Nephron progenitor cell (in vitro differentiated cells): ENCODE measurements at regions not wholly inside any gene's neighbourhood (a gene's known extent, or its start where the extent isn't known, plus 50 kb on each side); places are given as distances from the start of the nearest gene placed in this dataset.

Experiments
- DNase-seq: peaks from one replicate; pipeline ENCODE4 v3.0.0; 2021
- H3K27ac Mint-ChIP-seq: 2 replicates; pipeline ENCODE4 v1.8.0; 2021; ENCODE audit warnings: mild to moderate bottlenecking, moderate library complexity, mixed read lengths
- H3K27me3 Mint-ChIP-seq: 2 replicates; pipeline ENCODE4 v1.8.0; 2021; ENCODE audit warnings: mild to moderate bottlenecking, low read depth, mixed read lengths; ENCODE audit not compliant: poor library complexity
- H3K36me3 Mint-ChIP-seq: 2 replicates; pipeline ENCODE4 v1.8.0; 2021; ENCODE audit warnings: low read depth, mixed read lengths
- H3K4me1 Mint-ChIP-seq: 2 replicates; pipeline ENCODE4 v1.8.0; 2021; ENCODE audit warnings: mixed read lengths
- H3K4me3 Mint-ChIP-seq: 2 replicates; pipeline ENCODE4 v1.8.0; 2021; ENCODE audit warnings: mild to moderate bottlenecking, moderate library complexity, mixed read lengths
- H3K9me3 Mint-ChIP-seq: 2 replicates; pipeline ENCODE4 v1.8.0; 2021; ENCODE audit warnings: mild to moderate bottlenecking, moderate library complexity, mixed read lengths
- TF ChIP-seq, protein P1 (sequence below): fragments of 200-600 bp; sonication (generic); IDR thresholded peaks from 2 replicates; pipeline ENCODE4 v1.5.0; 2021; ENCODE audit warnings: antibody characterized with exemption

DNA sequence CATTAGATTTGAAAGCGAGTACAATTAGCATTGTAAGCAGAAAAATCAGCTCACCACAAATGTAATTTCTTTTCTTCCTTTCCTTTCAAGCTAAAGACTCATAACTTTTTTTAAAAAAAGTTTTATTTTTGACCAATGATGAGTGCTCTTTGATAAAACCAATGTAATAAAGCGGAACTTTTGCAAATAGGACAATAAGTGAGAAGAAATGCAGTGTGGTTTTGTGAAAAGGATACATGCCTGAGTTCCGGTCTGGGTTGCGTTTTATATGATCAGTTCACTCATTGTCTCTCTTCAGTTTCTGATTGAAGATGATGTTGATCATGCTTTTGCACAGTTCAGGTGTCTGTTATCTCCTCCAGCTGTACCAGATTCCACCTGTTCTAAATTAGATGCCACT lies 274.4 kb downstream of the KLF12 start:
- no peak for DNase-seq
- H3K27ac Mint-ChIP-seq, result no peak overlapping the region
- no peak overlapping the region for H3K4me3 Mint-ChIP-seq
- TF ChIP-seq, protein P1, sequence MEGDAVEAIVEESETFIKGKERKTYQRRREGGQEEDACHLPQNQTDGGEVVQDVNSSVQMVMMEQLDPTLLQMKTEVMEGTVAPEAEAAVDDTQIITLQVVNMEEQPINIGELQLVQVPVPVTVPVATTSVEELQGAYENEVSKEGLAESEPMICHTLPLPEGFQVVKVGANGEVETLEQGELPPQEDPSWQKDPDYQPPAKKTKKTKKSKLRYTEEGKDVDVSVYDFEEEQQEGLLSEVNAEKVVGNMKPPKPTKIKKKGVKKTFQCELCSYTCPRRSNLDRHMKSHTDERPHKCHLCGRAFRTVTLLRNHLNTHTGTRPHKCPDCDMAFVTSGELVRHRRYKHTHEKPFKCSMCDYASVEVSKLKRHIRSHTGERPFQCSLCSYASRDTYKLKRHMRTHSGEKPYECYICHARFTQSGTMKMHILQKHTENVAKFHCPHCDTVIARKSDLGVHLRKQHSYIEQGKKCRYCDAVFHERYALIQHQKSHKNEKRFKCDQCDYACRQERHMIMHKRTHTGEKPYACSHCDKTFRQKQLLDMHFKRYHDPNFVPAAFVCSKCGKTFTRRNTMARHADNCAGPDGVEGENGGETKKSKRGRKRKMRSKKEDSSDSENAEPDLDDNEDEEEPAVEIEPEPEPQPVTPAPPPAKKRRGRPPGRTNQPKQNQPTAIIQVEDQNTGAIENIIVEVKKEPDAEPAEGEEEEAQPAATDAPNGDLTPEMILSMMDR, result no peak
- peaks cover 5% of the 10 kb centered on the region for H3K27me3 Mint-ChIP-seq
- no peaks in the 10 kb centered on the region for H3K9me3 Mint-ChIP-seq
- H3K4me1 Mint-ChIP-seq, result no peaks in the 10 kb centered on the region
- peaks cover 14% of the 10 kb centered on the region for H3K36me3 Mint-ChIP-seq

DNA sequence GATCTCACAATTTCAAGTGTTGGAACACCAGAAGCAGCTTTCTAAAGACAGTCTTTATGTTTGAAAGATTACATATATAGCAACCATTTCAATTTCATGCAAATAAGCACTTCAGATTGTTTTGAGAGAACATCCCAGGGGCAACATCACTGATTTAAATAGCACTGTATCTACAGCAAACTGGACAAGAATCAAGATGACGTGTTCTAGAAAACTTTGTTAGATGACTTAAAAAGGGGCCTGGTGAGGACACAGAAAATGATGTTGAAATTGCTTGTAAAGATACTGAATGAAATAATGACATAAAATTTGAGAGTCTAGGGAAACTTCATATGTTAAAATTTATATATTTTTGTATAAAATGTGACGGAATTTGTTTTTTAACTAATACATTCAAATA lies 277.1 kb downstream of the KLF12 start:
- H3K4me1 Mint-ChIP-seq, result no peaks in the 10 kb centered on the region
- peaks cover 5% of the 10 kb centered on the region for H3K27me3 Mint-ChIP-seq
- TF ChIP-seq, protein P1, result no peak
- H3K27ac Mint-ChIP-seq, result no peak overlapping the region
- no peak overlapping the region for H3K4me3 Mint-ChIP-seq
- H3K36me3 Mint-ChIP-seq, result peaks cover 23% of the 10 kb centered on the region
- H3K9me3 Mint-ChIP-seq, result no peaks in the 10 kb centered on the region
- DNase-seq, result no peak

DNA sequence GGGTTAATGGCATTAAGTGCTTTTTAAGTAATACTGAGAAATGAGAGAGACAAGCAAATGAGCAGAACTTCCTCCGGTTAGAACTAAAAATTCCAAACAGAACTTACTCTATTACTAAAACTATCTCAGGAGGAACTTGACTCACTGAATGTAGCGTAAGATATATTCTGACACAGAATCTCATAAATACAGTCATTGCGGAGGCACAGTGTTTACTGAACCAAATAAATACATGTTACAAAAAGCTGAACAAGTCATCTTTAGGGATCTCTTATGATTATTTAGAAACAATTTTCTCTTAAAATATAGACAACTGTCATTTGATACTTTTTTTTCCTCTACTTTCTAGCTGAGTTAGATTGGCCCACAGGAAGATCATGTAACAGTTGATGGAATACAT lies 283.1 kb downstream of the KLF12 start:
- no peaks in the 10 kb centered on the region for H3K9me3 Mint-ChIP-seq
- no peak for DNase-seq
- peaks cover 9% of the 10 kb centered on the region for H3K4me1 Mint-ChIP-seq
- H3K4me3 Mint-ChIP-seq, result no peak overlapping the region
- H3K27me3 Mint-ChIP-seq, result peaks cover 5% of the 10 kb centered on the region
- no peak overlapping the region for H3K27ac Mint-ChIP-seq
- H3K36me3 Mint-ChIP-seq, result peaks cover 22% of the 10 kb centered on the region
- TF ChIP-seq, protein P1, result no peak

DNA sequence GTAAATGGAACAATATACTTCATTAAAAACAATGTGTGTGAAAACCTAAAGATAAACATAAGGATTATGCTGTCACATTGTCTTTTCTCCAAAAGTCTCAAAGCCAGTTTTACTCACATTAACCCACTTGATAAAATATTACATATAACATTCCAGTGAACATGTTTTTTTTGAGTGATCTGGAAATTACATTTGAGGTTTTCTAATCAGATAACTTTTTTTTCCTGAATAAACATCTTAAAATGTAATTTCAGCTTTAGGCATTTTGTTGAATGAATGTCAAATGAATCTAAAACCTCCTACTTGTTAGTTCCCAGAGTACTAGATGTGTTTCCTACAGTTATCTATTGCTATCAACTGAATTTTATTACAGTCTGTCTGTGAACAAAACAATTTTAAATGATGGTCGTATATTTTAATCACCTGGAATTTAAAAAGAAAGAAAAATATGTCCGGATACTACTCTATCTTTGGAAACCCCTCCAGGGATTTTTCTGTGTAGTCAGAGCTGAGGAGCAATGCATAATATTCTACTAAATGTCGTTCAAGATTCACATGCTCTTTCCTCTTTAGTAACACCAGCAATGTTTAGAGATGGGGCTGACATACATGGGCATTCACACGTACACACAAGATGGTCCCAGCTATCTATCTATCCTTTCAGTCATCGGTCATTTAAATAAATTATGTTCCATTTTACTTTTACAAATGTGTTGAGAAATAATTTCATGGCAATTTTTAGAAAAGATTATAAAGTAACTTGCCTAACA lies 283.9 kb downstream of the KLF12 start:
- Mint-ChIP-seq H3K9me3 (no peaks in the 10 kb centered on the region), H3K4me1 (peaks cover 14% of the 10 kb centered on the region), H3K4me3 (no peak overlapping the region), H3K36me3 (peaks cover 22% of the 10 kb centered on the region), H3K27me3 (peaks cover 2% of the 10 kb centered on the region), H3K27ac (no peak overlapping the region)
- TF ChIP-seq, protein P1, result no peak
- DNase-seq, result no peak

DNA sequence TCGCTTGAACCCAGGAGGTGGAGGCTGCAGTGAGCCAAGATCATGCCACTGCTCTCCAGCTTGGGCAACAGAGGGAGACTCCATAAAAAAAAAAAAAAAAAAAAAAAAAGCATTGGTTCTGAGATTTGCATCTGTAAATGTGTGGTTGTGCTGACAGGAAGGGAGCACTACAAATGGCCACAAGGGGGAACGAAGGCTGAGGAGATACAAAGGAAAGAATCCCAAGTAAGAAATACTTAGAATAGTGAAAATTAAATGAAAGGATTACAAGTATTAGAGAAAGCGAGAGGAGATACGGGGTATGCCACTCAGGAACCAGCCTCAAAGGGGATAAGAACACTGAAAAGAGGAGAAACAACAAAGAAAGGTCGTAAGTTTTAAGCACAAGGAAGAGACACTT lies 284.9 kb downstream of the KLF12 start:
- no peak for DNase-seq
- Mint-ChIP-seq H3K36me3 (peaks cover 22% of the 10 kb centered on the region), H3K4me3 (no peak overlapping the region), H3K27me3 (no peaks in the 10 kb centered on the region), H3K27ac (peak overlapping the region; percentile 52), H3K4me1 (peaks cover 14% of the 10 kb centered on the region), H3K9me3 (no peaks in the 10 kb centered on the region)
- TF ChIP-seq, protein P1, result no peak

DNA sequence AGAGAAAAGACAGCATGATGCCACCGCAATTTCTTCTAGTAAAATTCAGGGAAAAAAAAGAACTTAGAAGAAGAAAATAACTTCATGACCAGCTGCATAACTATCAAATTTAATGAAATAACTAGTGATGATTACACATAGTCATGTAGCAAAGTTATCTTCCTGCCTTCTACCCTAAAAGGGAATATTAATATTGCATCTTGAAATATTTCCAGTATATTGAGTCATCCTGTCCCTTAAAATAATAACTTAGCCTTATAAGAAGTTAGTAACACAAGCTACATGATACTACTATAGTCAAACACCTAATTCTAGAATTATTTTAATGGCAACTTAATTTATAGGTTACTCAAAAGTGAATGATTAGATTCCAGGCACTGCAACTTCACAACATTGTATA lies 289.2 kb downstream of the KLF12 start:
- Mint-ChIP-seq H3K4me3 (no peak overlapping the region), H3K9me3 (no peaks in the 10 kb centered on the region), H3K4me1 (peaks cover 19% of the 10 kb centered on the region), H3K36me3 (peaks cover 22% of the 10 kb centered on the region), H3K27ac (no peak overlapping the region), H3K27me3 (no peaks in the 10 kb centered on the region)
- DNase-seq, result no peak
- TF ChIP-seq, protein P1, result no peak
